GM19324 (cell line): ENCODE measurements at regions not wholly inside any gene's neighbourhood (a gene's known extent, or its start where the extent isn't known, plus 50 kb on each side); places are given as distances from the start of the nearest gene placed in this dataset.

Source experiments
- ATAC-seq: cut with Tn5 transposase; IDR thresholded peaks from one replicate; pipeline ENCODE4 v1.9.1; 2021; ENCODE audit warnings: mild to moderate bottlenecking, moderate library complexity; ENCODE audit not compliant: unreplicated experiment, low FRiP score

DNA sequence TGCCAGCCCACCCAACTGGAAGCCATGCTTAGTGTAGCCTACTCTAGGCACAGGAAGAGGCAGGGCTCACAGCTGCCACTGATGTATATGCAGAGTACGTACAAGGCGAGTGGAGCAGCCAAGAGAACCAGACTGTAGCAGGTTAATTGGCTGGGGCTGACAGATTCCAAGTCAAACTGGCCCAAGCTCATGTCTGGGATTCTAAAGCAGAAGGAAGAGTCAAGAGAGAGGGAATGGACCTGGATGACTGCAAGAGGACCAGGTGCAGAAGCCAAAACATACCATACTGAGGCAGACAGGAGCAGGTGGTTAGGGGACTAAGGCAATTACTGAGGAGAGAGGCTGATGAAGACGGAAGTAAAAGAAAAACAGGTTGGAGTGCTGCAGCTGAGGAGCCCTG lies 51.3 kb upstream of the LRRN2 start:
- ATAC-seq: no peak

DNA sequence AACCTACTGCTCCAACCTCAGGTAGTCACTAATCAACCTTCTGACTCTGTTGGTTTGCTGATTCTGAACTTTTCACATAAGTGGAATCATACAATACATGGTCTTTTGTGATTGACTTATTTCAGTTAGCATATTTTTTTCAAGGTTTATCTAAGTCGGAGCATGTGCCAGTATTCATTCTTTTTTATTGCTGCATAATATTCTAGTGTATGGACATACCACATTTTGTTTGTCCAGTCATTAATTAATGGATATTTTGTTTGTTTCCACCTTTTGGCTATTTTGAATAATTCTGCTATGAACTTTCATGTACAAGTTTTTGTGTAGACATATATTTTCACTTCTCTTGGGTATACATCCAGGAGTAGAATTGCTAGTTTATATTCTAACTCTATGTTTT lies 53.0 kb upstream of the LRRN2 start:
- no peak for ATAC-seq

DNA sequence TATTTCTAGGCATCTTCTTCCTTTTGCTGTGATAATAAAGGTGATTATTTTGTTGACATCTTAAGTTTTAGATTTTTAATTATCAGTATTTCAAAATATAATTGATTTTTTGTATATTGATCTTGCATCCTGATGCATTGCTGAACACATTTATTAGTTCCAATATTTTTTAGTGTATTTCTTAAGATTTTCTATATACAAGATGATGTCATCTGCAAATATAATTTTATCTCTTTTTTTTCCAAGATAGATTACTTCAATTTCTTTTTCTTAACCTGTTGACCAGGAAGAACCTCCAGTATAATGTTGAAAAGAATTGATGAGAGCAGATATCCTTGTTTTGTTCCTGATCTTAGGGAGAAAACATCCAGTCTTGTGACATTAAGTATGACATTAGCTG lies 54.8 kb upstream of the LRRN2 start:
- ATAC-seq: no peak

DNA sequence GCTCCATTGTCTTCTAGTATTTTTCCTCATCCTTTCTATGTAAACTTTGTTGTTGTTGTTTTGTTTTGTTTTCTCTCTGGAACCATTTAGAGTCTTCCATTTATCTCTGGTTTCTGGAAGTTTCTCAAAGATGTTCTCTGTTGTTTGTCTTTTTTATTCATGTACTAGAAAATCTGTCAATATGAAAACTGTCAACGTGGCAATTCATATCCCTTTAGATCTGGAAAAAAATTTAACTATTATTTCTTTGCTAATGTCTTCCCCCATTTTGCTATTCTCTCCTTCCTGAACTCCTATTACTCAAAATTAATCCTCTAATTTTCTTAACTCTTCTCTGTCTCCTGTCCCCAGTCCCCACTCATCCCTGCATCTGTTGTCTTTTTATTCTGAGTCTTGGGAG lies 55.9 kb upstream of the LRRN2 start:
- no peak for ATAC-seq

DNA sequence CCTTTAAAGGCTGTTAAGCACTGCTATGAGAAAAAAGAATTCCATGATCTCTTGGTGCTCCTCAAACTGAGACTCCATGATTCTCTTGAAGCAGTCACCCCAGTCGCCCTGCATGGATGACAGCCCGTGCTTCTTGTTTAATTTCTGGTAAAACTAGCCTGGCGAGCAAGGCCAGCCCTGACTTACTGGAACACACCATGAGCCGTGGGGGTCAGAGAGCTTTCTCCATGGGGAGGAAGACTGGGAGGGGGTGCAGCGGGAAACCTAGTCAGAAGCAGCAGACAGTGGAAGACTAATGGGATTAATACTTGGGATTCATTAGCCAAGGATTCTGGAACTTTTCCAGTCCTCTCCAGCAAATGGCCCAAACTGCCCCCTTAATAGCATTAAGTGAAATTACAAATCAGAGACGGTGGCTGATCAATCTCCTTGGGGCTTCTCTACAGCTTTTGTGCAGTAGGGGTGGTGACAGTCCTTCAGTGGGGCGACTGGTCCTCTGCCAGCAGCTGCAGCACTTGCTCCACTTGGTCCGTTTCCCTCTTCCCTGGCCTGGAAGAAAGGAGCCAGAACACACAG lies 57.2 kb upstream of the LRRN2 start:
- no peak for ATAC-seq

DNA sequence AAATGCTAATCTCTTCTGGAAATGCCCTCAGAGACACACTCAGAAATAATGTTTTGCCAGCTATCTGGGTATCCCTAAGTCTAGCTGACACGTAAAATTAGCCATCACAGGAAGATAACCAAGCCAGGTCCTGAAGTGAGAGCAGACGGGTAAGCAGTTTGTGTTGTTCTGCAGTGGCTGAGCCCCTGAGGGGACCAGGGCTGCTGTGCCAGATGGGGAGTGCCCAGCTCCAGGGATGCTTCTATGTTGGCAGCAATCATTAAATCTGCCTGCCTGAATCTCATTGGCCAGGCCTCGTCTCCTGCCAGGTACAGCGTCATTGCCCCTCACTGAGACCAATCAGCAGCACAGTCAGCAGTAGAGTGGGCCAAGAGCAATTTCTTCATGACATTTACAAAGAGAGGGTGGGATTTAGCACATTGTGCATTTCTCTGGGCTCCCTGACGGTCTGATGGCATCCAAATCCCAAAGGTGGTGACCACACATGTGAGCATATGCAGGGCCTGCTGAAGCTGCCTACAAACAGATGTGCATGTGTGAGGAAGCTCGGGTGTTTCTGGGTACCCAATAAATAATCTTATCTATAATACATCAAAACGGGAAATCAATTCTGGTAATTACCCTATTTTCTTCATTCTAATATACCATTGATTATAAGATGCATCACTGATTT lies 58.7 kb upstream of the LRRN2 start:
- ATAC-seq: no peak

DNA sequence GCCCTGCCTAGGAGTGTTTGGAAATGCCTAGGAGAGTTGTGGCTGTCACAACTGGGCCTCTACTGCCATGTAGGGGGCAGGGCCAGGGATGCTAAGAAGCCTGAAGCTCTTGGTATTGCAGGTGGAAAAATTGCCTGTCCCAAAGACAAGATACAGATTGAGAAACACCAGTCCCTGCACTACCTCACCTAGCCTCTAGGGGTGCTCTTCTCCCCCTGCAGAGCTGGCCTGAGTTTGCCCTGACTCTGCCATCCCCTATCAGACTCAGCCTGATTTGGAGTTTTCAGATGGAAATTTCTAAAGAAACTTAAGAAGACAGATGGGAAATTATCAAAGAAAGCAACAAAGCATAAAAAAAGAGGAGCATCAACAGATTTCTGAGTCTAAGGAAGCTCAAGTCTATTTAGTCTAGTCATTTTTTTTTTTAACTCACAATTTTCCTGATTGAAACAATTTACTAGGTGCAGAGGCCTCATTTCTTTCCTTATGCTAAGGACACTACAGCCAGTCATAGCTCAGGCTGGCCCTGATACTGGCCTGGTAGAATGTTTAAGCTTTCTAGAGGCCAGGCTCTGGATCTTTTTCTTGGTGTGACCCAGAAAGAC lies 61.4 kb upstream of the LRRN2 start:
- no peak for ATAC-seq

DNA sequence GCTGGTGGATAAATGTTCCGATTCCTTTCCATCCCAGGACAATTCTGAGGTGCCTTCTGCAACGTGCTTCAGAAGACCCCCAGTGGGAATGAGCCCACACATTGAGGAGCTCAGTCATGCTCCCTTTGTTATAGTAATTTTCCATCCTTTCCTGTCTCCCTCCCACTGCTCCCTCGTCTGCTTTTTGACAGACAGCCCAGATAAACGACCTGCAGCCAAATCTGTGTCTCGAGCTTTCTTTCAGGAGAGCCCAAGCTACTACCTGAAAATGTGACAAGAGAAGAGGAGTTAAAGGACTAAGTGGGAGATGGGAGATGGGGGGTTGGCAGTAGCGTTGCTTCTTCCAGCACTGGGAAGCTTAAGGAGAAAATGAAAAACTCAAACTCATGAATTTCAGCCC lies 65.9 kb upstream of the LRRN2 start:
- ATAC-seq: no peak

DNA sequence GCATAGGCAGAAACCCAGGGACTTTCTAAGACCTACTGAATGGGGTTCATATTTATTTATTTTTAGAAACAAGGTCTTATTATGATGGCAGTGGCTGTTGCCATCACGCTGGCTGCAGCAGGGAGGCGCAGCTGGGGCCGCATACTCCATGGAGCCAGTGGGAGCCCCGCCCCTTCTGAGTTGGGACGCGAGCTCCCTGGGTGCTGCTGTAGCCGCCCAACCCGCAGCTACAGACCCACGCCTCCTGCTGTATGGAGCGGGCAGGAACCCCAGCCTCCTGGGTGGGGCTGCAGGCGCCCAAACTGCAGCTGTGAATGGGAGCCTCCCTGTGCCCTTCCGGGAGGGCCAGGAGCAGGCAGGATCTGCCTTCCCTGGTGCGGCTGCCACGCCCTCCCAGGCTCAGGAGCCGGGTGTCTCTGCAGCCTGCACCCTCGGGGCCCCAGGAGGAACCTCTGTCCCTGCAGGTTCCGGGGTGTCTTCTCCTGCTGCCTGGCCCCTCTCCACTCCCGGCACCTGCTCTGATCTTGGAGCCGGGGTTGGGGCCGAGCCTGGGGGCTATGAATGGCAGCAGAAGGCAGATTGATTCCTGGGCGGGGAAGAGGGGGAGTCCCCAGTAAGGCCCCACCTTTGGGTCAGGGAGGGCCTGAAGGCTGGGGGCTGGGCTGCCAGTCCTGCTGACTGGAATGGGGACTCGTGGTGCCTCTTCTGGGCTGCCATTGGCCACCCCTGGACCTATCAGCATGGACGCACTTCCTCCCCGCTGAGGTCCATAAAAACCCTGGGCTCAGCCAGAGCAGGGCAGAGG lies 66.5 kb upstream of the LRRN2 start:
- ATAC-seq: no peak

DNA sequence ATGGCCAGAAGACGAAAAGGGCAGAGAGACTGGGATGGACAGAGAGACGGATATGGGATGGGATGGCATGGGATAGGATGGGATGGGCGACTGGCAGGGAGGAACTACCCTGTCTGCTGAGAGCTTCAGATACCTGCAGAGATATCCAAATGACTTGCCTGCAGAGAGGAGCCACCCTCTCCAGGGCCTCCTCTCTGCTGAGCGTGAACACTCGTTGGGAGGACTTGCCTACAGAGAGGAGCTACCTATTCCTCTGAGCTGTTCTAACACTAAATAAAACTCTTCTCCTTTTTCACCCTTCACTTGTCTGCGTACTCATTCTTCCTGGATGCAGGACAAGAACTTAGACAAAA lies 67.1 kb upstream of the LRRN2 start:
- no peak for ATAC-seq

DNA sequence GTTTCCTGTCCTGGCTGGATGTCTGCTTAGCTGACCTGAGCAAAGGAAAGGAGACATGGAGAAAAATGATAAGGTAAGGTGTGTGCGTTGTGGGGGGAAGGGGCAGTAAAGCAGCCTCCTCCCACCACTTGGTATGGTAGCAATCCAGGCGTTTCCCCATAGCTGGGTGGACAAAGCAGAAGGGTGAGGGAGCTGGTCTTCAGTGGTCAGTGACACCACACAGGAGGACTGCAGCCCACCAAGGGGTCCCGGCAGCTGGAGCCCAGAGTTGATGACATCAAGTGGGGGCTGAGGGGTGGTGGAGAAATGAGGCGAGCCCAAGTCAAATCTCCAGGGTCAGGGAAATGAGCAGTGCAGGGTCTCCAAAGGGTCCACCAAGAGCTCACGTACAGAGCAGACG lies 69.3 kb upstream of the LRRN2 start:
- no peak for ATAC-seq

DNA sequence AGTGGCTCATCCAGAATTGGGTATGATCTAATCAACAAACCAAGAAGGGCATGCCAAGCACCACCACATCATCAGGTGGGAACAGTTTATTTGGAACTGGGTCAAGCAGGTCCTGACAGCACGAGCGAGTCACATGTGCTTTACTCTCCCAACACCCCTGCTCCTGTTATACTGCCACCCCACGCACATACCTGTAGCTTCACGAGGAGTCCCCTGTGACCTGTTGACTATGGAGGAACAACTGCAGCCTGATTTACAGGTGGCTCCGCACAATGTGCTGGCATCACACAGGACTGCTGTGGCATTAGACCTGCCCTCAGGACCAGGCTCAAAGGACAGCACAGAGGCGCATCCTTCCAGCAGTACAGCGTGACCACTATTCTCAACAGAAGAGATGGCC lies 70.8 kb upstream of the LRRN2 start:
- ATAC-seq: no peak

DNA sequence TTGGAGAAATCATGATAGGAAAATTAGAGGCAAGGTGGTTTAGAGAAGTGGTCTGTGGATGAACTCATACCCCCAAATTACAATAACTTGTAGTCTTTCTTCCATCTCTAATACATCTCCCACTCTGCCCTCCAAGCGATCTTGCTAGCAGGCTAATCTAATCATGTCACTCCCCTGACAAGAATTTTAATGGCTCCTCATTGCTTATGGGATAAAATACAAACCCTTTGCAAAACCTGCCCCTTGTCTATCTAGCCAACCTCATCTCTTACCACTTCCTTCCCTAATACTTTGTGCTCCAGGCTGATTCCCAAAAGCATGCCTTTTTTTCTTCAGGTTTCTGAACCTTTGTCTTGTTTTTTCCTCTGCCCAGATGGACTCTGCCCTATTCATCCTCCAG lies 71.3 kb upstream of the LRRN2 start:
- ATAC-seq: no peak

DNA sequence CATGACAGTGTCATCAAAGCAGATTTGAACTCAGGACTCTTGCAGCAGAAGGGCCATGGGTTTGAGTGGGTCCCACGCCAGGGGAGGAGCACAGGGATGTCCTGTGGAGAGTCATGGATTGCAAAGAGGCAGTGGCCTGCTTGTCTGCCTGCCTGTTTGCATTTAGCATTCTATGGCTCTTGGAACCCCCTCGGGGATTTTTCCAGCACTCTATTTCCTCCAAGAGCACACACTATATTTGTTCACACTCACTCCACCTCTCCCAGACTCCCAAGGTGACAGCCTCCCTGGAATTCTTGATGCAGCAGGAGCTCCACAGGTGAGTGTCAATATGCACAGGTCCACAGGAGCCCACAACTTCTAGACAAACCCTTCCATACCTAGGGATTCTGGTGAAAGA lies 73.1 kb upstream of the LRRN2 start:
- ATAC-seq: no peak

DNA sequence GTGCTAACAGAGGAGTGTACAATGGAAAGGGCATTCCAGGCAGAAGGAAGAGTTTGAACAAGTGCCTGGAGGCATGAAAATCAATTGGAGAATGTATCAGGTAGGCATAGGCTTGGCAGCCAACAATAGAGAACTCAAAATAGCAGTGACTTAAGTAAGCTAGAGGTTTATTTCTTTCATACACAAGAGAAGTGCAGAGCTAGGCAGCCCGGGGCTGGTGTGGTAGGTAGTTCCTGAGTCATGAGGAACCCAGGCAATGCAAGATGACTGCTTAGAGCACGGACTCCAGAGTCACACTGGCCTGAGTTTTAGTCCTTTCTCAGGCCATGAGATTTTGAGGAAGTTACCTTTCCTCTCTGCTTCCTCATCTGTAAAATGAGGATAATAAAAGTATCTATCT lies 74.8 kb upstream of the LRRN2 start:
- no peak for ATAC-seq

DNA sequence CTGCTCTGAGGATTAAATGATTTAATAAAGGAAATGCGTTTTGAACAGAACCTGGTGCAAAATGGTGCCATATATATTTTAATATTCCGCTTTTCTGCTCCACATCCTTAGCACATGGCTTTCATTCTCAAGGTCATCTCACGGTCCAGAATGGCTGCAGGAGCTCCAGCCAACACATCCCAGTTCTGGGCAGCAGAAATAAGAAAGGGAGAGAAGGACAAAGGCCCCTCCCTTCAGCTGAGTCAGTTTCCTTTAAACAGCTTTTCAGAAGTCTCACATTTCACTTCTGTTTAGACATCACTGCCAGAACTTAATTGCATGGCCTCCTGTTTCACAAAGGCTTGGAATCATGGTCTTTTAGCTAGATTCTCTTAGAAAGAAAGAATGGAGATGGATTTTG lies 75.2 kb upstream of the LRRN2 start:
- ATAC-seq: no peak

DNA sequence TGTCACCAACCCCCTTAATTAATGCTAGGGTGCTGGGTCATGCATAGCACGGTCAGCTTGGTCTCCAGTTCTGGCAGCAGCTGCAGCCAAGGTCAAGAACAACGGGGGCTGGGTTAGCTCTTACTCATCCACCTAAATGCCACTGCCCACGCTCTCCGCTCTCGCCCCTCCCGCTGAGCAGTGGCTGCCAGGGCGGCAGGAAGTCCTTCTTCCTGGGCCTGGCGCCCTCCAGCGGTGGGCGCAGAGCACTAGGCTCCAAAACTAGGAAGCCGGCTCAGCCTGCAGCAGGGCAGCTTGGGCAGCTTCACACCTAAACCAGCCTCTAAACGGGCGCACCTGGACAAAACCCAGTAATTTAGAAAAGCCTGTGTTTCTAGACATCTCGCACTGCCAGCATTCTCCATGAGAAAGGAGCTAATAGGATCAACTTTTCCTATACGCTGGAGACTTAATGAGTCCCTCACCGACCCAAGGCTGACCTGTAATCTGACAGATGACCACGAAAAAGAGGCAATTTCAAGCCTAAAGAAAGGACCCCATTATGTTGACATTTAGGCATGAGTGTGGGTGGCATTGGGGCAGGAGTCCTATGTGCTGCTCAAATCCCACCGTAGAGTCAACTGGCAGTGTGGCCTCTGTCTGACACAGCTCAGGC lies 78.4 kb upstream of the LRRN2 start:
- peak; percentile 51 for ATAC-seq

DNA sequence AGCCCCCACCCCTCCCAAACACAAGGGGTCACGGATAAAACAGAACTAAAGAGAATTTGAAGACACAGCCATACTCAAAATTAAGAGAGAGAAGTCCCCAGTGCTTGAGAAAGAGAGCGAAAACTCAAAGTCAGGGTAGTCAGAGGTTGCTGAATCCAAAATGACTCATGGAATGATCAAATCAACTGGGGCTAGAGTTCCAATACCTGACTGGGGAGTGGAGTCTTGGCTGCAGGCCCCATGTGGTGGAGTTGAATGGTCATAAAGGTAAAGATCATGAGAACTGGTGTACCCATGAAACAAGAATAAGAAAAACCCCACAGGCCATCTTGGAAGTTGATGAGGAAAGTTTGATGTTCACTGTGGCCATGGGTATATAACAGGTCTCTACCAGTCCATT lies 84.5 kb upstream of the LRRN2 start:
- no peak for ATAC-seq

DNA sequence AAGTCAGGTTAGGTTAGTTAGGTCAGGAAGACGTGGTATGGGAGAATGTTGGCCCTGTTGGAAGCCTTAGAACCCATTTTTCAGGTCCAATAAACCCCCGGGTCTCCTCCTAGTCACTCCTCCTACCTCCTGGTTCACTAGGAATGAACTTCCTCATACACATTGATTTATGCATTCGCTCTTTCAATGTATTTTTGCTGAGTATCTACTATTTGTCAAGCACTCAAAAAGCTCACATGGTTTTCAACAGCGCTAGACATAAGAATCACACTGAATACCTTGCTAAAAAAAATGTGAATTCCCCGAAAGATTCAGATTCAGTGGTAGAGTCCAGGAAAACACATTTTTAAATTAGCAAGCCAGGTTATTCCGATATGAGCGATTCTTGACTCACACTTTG lies 85.8 kb upstream of the LRRN2 start:
- no peak for ATAC-seq

DNA sequence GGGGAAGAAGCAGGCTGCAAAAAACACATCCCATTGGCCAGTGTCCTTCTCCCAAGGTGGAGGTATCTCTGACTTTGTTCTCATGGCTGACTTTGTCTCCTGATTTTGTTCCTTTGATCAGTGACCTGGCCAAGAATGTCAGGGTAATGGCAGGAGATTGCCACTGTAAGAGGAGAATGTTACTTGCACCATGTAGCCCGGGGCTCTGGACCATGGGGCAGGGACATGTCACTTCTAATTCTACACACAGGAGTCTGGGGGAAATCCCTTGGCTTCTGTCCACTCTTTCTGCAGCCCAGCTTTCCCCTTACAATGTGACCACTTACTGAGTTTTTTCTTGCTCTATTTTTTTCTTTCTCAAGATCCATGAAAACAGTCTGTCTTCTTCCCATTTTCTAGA lies 87.7 kb upstream of the LRRN2 start:
- ATAC-seq: no peak

DNA sequence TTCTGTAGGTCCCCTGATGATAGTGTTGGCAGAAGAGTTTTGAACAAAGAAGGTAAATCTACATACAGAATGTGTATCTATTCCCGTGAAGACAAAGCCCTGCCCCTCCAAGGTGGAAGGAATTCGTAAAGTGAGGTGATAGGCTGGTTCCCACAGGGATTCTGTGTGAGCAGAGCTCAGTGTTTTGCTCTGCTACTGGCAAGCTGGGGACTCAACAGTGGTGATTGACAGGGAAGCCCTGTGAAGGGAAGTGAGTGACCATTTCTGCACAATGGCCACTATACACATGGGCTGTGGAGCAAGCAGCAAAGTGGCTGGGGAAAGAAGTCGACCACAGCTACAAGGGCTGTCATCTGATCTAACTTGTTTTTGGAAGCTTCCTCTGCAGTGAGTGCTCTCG lies 90.0 kb upstream of the LRRN2 start:
- no peak for ATAC-seq
